Peyer's patch (tissue), 4 donors: ENCODE measurements at regions not wholly inside any gene's neighbourhood (a gene's known extent, or its start where the extent isn't known, plus 50 kb on each side); places are given as distances from the start of the nearest gene placed in this dataset.

ENCODE experiments used
- POLR2A ChIP-seq, 2 donors: fragments of 450-650 bp; IDR thresholded peaks; one replicate each; pipeline ENCODE4 v1.5.1; 2017; ENCODE audit warnings: antibody characterized with exemption in 2 of 2, mild to moderate bottlenecking in 2 of 2, moderate library complexity in 2 of 2
- TF ChIP-seq, protein P1 (sequence below), 6 experiments: fragments of 450-650 bp in 4 of 6; fragments of 200-600 bp in 2 of 6; sonication (generic) in 1 of 6; IDR thresholded peaks; one replicate each; pipeline ENCODE4 v1.5.1; 2017 to 2019; ENCODE audit warnings: antibody characterized with exemption in 6 of 6, mild to moderate bottlenecking in 3 of 6, moderate library complexity in 1 of 6

DNA sequence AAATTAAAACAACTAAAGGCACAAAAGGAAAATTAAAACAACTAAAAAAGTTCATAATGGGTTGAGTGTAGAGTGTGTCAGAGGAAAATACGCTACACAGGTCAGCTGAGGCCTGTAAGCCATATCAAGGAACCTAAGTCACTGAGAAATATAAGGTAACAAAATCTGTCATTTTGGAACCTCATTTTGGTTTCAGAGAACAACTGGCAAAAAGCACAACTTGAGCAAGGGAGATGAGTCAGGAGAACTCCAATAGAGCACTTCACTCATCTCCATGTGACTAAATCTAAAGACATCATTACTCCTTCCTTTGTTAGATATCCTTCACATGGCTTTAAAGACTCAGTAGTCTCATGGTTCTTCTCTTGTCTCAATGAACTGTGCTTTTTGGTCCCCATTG lies 269.4 kb upstream of the POU5F2 start:
- TF ChIP-seq POLR2A (IDR thresholded peaks at IDR 0.05) = no peak
- TF ChIP-seq, protein P1, sequence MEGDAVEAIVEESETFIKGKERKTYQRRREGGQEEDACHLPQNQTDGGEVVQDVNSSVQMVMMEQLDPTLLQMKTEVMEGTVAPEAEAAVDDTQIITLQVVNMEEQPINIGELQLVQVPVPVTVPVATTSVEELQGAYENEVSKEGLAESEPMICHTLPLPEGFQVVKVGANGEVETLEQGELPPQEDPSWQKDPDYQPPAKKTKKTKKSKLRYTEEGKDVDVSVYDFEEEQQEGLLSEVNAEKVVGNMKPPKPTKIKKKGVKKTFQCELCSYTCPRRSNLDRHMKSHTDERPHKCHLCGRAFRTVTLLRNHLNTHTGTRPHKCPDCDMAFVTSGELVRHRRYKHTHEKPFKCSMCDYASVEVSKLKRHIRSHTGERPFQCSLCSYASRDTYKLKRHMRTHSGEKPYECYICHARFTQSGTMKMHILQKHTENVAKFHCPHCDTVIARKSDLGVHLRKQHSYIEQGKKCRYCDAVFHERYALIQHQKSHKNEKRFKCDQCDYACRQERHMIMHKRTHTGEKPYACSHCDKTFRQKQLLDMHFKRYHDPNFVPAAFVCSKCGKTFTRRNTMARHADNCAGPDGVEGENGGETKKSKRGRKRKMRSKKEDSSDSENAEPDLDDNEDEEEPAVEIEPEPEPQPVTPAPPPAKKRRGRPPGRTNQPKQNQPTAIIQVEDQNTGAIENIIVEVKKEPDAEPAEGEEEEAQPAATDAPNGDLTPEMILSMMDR (IDR thresholded peaks at IDR 0.05) = no peak
